TTC549 (cell line): ENCODE measurements at regions not wholly inside any gene's neighbourhood (a gene's known extent, or its start where the extent isn't known, plus 50 kb on each side); places are given as distances from the start of the nearest gene placed in this dataset.

Source experiments
- FAIRE-seq: peaks from 2 replicates; lab custom pipeline; 2012; peaks lifted over from hg19 to GRCh38; lab: Jason Lieb, UNC

GRCh38 chr5:156147261-156147943 is 179.6 kb upstream of the SGCD start:
- FAIRE-seq, result no peak

DNA sequence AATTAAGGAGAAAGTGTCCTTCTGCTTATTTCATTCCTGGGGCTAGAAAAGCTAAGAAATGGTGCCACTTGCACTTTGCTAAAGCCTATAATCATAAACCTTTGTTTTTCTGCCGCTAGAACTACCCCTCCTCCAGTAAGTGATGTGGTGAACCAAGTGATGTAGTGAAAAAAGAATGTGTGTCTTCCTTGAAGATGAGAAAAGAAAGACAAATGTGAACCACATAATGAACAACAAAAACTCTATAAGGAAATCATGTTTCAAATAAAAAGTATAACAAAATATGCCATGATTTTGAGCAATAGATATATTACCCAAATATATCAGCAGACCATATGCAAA is 179.0 kb upstream of the SGCD start:
- no peak for FAIRE-seq

DNA sequence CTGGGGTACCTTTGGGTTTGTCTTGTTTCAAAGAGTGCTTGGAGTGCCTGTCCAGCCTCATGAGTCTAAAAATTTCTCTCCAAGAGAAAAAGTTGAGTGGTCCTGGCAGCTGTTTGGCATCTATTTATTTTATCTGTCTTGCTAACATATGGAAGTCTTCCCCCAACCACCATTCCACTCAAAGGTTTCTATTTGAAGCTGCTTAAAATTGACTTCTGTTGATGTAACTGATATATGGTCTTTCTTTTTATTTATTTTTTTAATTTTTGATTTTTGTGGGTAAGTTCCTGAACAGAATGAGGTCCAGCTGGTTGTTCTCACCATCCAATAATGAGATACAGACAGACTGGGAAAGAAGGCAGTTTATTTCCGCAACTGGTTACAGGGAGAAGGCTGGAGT is 178.7 kb upstream of the SGCD start:
- no peak for FAIRE-seq

DNA sequence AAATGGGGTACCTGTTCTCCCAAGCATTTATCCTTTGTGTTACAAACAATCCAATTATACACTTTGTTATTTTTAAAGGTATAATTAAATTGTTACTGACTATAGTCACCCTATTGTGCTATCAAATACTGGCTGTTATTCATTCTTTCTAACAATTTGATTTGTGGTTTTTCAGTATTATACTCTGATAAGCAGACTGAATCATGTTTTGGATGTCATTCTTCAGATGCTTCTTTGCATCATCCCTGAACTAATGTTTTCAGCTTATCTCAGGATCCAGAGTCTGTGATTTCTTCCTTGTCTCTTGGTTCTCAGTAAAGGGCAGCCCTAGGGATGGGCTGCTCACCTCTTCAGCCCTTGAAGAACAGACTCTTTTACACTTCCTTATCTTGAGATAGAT is 177.8 kb upstream of the SGCD start:
- no peak for FAIRE-seq

DNA sequence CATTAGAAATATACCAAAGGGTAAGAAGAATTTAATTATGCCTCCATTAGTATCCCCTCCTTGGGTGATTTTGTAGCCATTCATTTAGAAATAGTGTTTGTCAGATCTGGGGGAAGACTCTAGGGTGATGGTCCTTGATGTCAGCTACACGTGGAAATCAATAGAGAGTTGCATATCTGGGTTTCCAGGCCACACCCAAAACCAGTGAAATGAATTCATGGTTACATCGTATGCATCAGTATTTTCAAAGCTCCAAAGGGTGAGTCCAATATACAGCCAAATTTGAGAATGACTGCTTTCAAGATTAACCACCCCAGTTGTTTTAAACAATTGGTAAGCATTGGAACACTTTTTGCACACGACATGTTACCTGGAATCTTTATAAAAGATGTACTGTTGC is 173.4 kb upstream of the SGCD start:
- no peak for FAIRE-seq

GRCh38 chr5:156154757-156155156 is 172.2 kb upstream of the SGCD start:
- FAIRE-seq, result no peak

GRCh38 chr5:156155598-156155997 is 171.4 kb upstream of the SGCD start:
- no peak for FAIRE-seq

GRCh38 chr5:156164306-156164705 is 162.7 kb upstream of the SGCD start:
- FAIRE-seq, result no peak

DNA sequence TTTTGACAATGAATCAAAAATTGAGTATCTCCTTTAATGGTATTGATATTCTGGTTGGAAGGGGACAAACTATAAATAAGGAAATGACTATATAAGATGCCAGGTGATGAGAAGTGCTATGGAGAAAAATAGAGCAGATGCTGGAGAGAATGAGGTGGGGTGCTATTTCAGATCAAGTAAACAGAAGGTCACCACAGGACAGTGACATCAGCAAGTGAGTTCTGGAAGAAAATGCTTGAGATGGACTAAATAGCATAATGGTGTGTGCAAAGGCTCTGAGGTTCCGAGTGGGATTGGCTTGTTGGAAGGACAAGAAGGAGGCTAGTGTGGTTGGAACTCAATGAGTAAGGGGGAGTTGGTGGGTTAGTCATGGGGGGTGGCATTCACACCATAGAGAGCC is 157.5 kb upstream of the SGCD start:
- no peak for FAIRE-seq

GRCh38 chr5:156170351-156170961 is 156.5 kb upstream of the SGCD start:
- FAIRE-seq, result no peak

DNA sequence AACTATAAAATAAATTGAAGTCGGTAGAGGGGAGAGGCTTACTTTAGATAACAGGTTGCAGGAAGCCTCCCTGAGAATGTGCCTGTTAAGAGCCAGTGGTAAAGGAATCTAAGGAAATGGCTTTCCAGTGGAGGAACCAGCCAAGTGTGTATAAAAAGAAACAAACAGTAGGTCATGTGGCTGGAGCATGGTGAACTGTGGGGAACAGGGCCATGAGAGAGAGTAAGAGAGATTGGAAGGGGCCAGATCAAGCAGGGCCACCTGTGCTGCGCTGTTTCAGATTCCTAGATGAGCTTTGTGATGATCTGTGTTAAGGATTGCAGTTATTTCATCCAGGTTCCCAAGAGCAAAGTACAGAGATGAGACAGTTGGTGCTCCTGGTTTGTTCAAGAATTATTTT is 152.7 kb upstream of the SGCD start:
- no peak for FAIRE-seq

DNA sequence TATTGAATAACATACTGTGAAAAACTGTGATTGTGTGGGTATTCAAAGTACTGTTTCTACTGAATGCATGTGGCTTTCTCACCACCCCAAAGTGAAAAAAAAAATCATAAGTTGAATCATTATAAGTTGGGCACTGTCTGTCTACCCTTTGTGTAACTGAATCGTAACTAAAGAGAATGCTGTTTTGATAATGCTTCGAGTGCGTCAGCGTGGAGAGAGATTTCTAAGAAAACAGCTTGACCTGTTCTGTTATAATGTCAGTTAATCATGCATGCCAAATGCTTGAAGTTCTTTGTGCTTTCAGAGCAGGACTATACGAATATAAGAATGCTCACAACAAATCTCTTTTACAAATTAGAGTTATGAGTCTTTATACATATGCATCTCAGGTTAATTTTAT is 148.8 kb upstream of the SGCD start:
- no peak for FAIRE-seq

- no peak for FAIRE-seq
Observed at GRCh38 chr5:156181656-156182055, 145.3 kb upstream of the SGCD start.

GRCh38 chr5:156182174-156182967 is 144.6 kb upstream of the SGCD start:
- FAIRE-seq, result no peak

- no peak for FAIRE-seq
Observed at GRCh38 chr5:156186760-156187159, 140.2 kb upstream of the SGCD start.

- FAIRE-seq, result no peak
Observed at GRCh38 chr5:156188016-156188415, 138.9 kb upstream of the SGCD start.

GRCh38 chr5:156189628-156190027 is 137.3 kb upstream of the SGCD start:
- FAIRE-seq, result no peak

DNA sequence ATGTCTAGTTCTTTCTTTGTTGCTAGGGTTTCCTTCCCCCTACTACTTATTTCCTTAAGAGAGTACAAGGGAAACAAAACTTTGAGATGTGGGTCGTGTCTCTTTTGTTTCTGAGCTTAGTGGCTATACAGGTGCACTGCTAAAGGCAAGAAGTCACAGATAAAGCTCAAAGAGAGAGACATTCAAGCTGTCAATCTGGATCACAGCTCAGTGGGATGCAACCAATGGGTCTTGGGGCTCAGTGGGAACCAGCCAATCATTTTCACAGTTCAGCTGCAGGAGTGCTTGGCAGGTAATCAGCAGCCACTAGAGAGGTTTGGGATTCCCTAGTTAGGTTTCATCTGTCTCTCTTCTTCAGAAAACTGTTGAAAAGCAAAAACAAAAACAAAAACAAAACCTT is 135.4 kb upstream of the SGCD start:
- FAIRE-seq, result no peak

- FAIRE-seq, result no peak
Observed at GRCh38 chr5:156197042-156197635, 129.8 kb upstream of the SGCD start.

GRCh38 chr5:156199045-156199444 is 127.9 kb upstream of the SGCD start:
- no peak for FAIRE-seq

DNA sequence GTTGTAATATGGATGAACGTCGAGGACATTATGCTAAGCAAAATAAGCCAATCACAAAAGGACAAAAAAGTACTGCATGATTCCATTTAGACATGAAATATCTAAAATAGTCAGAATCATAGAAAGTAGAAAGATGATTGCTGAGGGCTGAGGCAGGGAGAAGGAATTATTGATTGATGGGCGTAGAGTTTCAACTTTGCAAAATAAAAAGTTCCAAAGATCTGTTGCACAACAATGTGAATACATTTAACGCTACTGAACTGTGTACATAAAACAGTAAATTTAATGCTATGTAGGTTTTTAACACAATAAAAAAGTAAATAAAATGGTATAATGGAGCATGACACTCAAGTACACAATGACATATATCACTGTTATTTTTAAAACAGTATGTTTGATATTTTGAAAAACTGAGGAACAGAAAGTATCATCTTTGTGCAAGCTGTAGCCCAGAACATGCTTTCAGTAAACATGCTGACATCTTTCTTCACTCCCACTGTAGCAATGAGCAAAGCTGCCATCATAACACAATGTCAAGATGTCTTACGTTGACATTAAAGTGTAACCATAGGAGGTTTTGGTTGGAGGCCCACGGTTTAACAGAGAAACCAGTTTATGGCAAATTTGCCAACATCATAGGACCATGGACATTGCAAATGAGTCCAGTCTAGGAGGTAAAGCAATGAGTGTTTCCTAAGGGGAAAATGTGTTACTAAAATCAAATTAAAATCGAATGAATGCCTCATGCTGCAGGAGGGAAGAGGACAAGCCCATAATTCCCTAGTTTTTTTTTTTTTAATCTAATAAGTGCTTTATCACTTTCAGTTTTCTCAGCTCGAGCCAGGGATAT is 125.8 kb upstream of the SGCD start:
- no peak for FAIRE-seq

DNA sequence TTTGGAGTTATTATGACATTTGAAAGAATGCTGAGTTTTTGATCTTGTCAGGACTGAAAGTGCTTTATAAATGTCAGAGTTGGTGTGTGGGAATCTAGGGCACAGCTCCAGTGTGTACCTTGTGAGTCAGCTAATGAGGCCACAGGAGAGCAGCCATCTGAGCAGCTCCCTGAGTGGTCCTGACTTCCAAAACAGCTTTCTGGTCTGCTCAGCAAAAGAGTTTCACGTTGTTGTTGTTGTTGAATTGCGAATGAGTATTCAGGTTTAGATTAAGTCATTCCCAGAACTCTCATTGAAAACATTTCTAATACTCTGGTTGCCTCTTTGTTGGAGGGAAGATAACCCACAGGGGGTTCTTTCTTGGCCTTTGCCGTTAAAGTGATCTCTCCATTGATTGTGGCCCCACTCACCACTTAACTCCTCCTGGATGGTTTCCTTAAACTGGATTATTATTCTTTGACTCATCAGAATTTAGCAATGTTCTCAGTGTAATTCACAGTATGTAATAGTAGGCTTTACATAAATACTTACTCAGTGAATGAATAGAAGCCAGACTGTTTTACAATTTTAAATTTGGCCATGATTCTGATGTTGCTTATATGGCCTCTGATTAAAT is 125.1 kb upstream of the SGCD start:
- FAIRE-seq, result no peak
